SKM-1 treated with dmso at 0.1 percent for 144 hours (cell line): ENCODE measurements at regions not wholly inside any gene's neighbourhood (a gene's known extent, or its start where the extent isn't known, plus 50 kb on each side); places are given as distances from the start of the nearest gene placed in this dataset.
"Not testable (repeated sequence)": the region's sequence is repeated elsewhere in the genome, so short reads cannot be mapped to it uniquely, and the experiment has no call there.

Experiments used
- DNase-seq: peaks from one replicate; lab custom pipeline; 2025; ENCODE audit not compliant: unreplicated experiment; lab: John Stamatoyannopoulos, UW

- DNase-seq, result no peak
Measured at GRCh38 chr5:27216367-27216950, 178.1 kb upstream of the CDH9 start.

- no peak for DNase-seq
Measured at GRCh38 chr5:27208051-27208450, 169.7 kb upstream of the CDH9 start.

GRCh38 chr5:27191786-27192510, 153.6 kb upstream of the CDH9 start:
- no peak for DNase-seq

- DNase-seq, result no peak
Measured at GRCh38 chr5:27172693-27173092, 134.3 kb upstream of the CDH9 start.

GRCh38 chr5:27171761-27172261, 133.4 kb upstream of the CDH9 start:
- no peak for DNase-seq

GRCh38 chr5:27158775-27159174, 120.4 kb upstream of the CDH9 start:
- no peak for DNase-seq

GRCh38 chr5:27158171-27158570, 119.8 kb upstream of the CDH9 start:
- DNase-seq, result no peak

- DNase-seq, result no peak
Measured at GRCh38 chr5:27144456-27144855, 106.1 kb upstream of the CDH9 start.

- no peak for DNase-seq
Measured at GRCh38 chr5:27140831-27141230, 102.4 kb upstream of the CDH9 start.

- no peak for DNase-seq
Measured at GRCh38 chr5:27130587-27130986, 92.2 kb upstream of the CDH9 start.

- DNase-seq, result no peak
Measured at GRCh38 chr5:27129926-27130325, 91.5 kb upstream of the CDH9 start.

- DNase-seq, result no peak
Measured at GRCh38 chr5:27125856-27126255, 87.5 kb upstream of the CDH9 start.

- no peak for DNase-seq
Measured at GRCh38 chr5:27124590-27124989, 86.2 kb upstream of the CDH9 start.

- not testable (repeated sequence) for DNase-seq
Measured at GRCh38 chr5:27119736-27120321, 81.4 kb upstream of the CDH9 start.

GRCh38 chr5:27103486-27103885, 65.1 kb upstream of the CDH9 start:
- no peak for DNase-seq

- not testable (repeated sequence) for DNase-seq
Measured at GRCh38 chr5:27095761-27096160, 57.4 kb upstream of the CDH9 start.

- DNase-seq, result no peak
Measured at GRCh38 chr5:27093279-27093678, 54.9 kb upstream of the CDH9 start.

GRCh38 chr5:27091858-27092257, 53.5 kb upstream of the CDH9 start:
- no peak for DNase-seq

GRCh38 chr5:27088822-27089221, 50.4 kb upstream of the CDH9 start:
- not testable (repeated sequence) for DNase-seq
